IPS-18a (cell line): ENCODE measurements at regions not wholly inside any gene's neighbourhood (a gene's known extent, or its start where the extent isn't known, plus 50 kb on each side); places are given as distances from the start of the nearest gene placed in this dataset.
"Not testable (repeated sequence)": the region's sequence is repeated elsewhere in the genome, so short reads cannot be mapped to it uniquely, and the experiment has no call there.

Source experiments
- H3K27ac ChIP-seq: one replicate; pipeline ENCODE4 v1.5.1; 2013; ENCODE audit warnings: low read length
- H3K27me3 ChIP-seq: one replicate; pipeline ENCODE4 v1.6.1; 2013; ENCODE audit warnings: mild to moderate bottlenecking, low read length; ENCODE audit not compliant: control insufficient read depth, insufficient read depth
- H3K36me3 ChIP-seq: one replicate; pipeline ENCODE4 v1.6.1; 2013; ENCODE audit warnings: low read depth, low read length; ENCODE audit not compliant: control insufficient read depth
- H3K4me1 ChIP-seq: one replicate; pipeline ENCODE4 v1.6.1; 2013; ENCODE audit warnings: low read depth, low read length; ENCODE audit not compliant: control insufficient read depth
- H3K4me3 ChIP-seq: one replicate; pipeline ENCODE4 v1.5.1; 2013; ENCODE audit warnings: low read length
- H3K9ac ChIP-seq: one replicate; pipeline ENCODE4 v1.6.1; 2013; ENCODE audit warnings: mild to moderate bottlenecking, low read length, moderate library complexity
- H3K9me3 ChIP-seq: one replicate; pipeline ENCODE4 v1.6.1; 2013; ENCODE audit warnings: low read depth, low read length; ENCODE audit not compliant: control insufficient read depth

GRCh38 chr6:71007298-71007697 lies 50.4 kb upstream of the B3GAT2 start:
- not testable (repeated sequence) for H3K4me1 ChIP-seq, H3K4me3 ChIP-seq, H3K9me3 ChIP-seq, H3K36me3 ChIP-seq, H3K27me3 ChIP-seq, H3K9ac ChIP-seq, H3K27ac ChIP-seq

DNA sequence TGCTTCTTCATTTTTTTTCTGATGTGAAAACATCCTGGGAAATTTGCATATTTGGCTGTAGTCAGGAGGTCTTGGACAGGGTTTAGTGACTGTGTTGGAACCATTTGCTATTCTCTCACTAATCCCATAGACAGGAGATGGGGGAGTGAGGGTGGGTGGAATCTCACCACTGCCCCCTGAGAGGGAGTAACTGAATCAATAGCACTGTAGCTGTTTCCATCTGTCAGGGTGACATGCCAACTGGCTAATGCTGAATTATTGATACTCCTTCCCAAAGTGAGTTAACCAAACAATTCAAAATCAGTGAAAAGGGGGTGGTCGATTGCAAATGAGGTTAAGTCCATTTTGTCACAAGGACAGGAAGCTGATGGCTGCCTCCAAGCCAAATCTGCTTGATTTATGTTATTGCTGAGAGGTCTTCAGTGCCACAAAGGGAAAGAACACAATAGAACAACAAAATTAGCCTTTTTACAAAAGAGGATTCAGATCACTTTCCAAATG lies 55.1 kb upstream of the B3GAT2 start:
- Histone ChIP-seq H3K9me3 (no peaks in the 10 kb centered on the region), H3K4me1 (peaks cover 14% of the 10 kb centered on the region), H3K4me3 (no peak overlapping the region), H3K36me3 (no peaks in the 10 kb centered on the region), H3K27ac (no peak overlapping the region), H3K27me3 (no peaks in the 10 kb centered on the region), H3K9ac (no peak overlapping the region)

GRCh38 chr6:71012866-71013469 lies 56.1 kb upstream of the B3GAT2 start:
- no peaks in the 10 kb centered on the region for H3K27me3 ChIP-seq

GRCh38 chr6:71015392-71015791 lies 58.5 kb upstream of the B3GAT2 start:
- Histone ChIP-seq H3K4me3 (no peak overlapping the region), H3K36me3 (no peaks in the 10 kb centered on the region), H3K27me3 (no peaks in the 10 kb centered on the region), H3K27ac (no peak overlapping the region), H3K4me1 (peaks cover 14% of the 10 kb centered on the region), H3K9ac (no peak overlapping the region), H3K9me3 (no peaks in the 10 kb centered on the region)

More at GRCh38 chr6:71012866-71013469, 56.1 kb upstream of the B3GAT2 start:
- peaks cover 14% of the 10 kb centered on the region for H3K4me1 ChIP-seq
- H3K4me3 ChIP-seq: no peak overlapping the region
- no peak overlapping the region for H3K27ac ChIP-seq
- H3K9me3 ChIP-seq: no peaks in the 10 kb centered on the region
- H3K36me3 ChIP-seq: no peaks in the 10 kb centered on the region
- H3K9ac ChIP-seq: no peak overlapping the region

DNA sequence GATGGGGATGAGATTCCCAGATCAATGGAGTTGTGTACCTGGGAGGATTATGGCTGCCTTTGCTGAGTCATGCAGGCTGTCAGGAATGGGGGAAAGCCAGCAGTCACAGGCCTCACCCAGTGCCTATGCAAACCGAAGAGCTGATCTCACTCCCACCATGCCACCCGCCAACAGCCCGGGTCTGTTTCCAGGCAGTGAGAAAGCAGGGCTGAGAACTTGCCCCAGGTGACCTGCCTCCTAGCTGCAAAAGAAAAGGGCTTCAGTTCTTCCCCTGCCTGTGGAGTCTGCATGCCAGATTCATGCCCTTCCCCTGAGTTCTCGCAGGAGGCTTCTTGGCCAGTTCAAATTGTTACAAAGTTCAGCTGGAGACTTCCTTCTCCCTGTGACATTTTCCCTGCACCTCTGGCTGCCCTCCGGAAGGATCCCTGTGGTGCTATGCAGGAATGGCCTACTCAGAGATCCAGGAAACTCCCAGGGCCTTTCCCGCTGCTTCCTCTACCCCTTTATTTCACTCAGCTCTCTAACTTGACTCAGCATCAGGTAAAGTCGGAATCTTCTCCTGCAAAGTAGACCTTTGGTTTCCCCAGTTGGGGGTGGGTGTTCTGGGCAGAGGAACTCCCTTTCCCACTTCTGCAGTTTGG lies 71.5 kb upstream of the B3GAT2 start:
- Histone ChIP-seq H3K4me3 (no peak overlapping the region), H3K9me3 (no peaks in the 10 kb centered on the region), H3K36me3 (no peaks in the 10 kb centered on the region), H3K9ac (no peak overlapping the region), H3K4me1 (peaks cover 4% of the 10 kb centered on the region), H3K27me3 (no peaks in the 10 kb centered on the region), H3K27ac (no peak overlapping the region)

DNA sequence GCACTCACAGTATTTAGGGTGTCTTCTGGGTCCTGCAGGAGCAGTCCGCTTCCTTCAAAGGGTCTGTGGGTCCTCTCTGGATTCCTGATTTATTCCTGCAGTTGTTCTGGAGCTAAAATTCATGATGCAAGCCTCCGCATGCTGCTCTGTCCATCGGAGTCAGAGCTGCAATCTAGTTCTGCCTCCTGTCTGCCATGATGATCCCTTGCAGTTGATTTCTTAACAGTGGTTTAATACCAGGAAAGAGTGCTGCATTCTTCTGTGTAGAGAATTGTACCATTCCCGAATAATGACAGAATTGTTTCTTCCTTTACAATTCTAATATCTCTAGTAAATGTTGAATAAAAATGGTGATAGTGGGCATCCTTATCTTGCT lies 72.0 kb upstream of the B3GAT2 start:
- Histone ChIP-seq H3K27me3 (no peaks in the 10 kb centered on the region), H3K9ac (no peak overlapping the region), H3K4me3 (no peak overlapping the region), H3K27ac (no peak overlapping the region), H3K4me1 (peaks cover 4% of the 10 kb centered on the region), H3K36me3 (no peaks in the 10 kb centered on the region), H3K9me3 (no peaks in the 10 kb centered on the region)

- no peaks in the 10 kb centered on the region for H3K9me3 ChIP-seq
- H3K36me3 ChIP-seq: no peaks in the 10 kb centered on the region
- H3K4me3 ChIP-seq: no peak overlapping the region
- peaks cover 4% of the 10 kb centered on the region for H3K4me1 ChIP-seq
- H3K9ac ChIP-seq: no peak overlapping the region
- H3K27ac ChIP-seq: no peak overlapping the region
- H3K27me3 ChIP-seq: no peaks in the 10 kb centered on the region
Measured at GRCh38 chr6:71029555-71029954, 72.7 kb upstream of the B3GAT2 start.

DNA sequence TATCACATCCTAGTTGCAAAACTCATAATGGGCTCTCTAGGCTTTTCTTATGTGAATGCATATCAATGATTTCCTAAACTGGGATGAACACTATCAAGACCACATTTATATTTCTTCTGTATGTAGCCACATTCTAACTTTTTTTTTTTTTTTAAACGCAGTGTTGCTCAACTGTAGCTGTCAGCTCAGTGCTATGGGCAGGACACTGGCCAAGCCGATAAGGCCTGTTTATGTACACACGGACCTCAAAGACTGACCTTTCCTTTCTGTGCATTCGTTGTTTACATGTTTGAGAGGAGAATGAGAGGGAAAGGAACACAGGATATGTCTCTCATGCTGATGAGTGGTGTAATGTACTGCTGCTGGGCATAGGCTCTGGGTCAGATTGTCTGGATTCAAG lies 75.1 kb upstream of the B3GAT2 start:
- no peak overlapping the region for H3K4me3 ChIP-seq
- no peaks in the 10 kb centered on the region for H3K27me3 ChIP-seq
- peaks cover 4% of the 10 kb centered on the region for H3K4me1 ChIP-seq

GRCh38 chr6:71033171-71033570 lies 76.3 kb upstream of the B3GAT2 start:
- H3K27me3 ChIP-seq: no peaks in the 10 kb centered on the region
- no peaks in the 10 kb centered on the region for H3K36me3 ChIP-seq
- no peaks in the 10 kb centered on the region for H3K9me3 ChIP-seq
- H3K4me1 ChIP-seq: no peaks in the 10 kb centered on the region
- no peak overlapping the region for H3K4me3 ChIP-seq
- no peak overlapping the region for H3K9ac ChIP-seq
- H3K27ac ChIP-seq: no peak overlapping the region

More for the DNA sequence above, 75.1 kb upstream of the B3GAT2 start:
- no peaks in the 10 kb centered on the region for H3K9me3 ChIP-seq
- H3K27ac ChIP-seq: no peak overlapping the region
- no peak overlapping the region for H3K9ac ChIP-seq
- H3K36me3 ChIP-seq: no peaks in the 10 kb centered on the region

DNA sequence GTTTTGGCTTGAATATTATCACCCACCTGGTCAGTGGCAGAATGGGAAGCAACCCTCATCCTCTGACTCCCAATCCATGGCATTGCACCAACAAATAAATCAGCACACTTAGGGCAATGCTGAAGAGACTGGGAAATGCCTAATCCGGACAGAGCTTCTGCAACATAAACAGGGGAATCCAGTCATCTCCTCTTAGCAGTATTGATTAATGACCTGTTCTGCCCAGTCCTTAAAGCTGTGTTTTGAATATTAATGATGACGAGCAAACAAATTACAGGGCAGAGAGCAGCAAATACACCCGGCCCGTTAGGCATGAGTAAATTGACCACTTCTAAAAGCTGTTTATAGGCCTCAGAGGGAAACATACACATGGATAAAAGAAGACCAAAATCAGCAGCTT lies 77.0 kb upstream of the B3GAT2 start:
- Histone ChIP-seq H3K9ac (no peak overlapping the region), H3K27ac (no peak overlapping the region), H3K4me1 (no peaks in the 10 kb centered on the region), H3K36me3 (no peaks in the 10 kb centered on the region), H3K9me3 (no peaks in the 10 kb centered on the region), H3K27me3 (no peaks in the 10 kb centered on the region), H3K4me3 (no peak overlapping the region)

GRCh38 chr6:71034563-71035345 lies 77.9 kb upstream of the B3GAT2 start:
- Histone ChIP-seq H3K27ac (no peak overlapping the region), H3K4me1 (no peaks in the 10 kb centered on the region), H3K9me3 (no peaks in the 10 kb centered on the region), H3K36me3 (no peaks in the 10 kb centered on the region), H3K4me3 (no peak overlapping the region), H3K27me3 (no peaks in the 10 kb centered on the region), H3K9ac (no peak overlapping the region)
